ENCODE measurements at regions not wholly inside any gene's neighbourhood (a gene's known extent, or its start where the extent isn't known, plus 50 kb on each side); places are given as distances from the start of the nearest gene placed in this dataset.

DNA sequence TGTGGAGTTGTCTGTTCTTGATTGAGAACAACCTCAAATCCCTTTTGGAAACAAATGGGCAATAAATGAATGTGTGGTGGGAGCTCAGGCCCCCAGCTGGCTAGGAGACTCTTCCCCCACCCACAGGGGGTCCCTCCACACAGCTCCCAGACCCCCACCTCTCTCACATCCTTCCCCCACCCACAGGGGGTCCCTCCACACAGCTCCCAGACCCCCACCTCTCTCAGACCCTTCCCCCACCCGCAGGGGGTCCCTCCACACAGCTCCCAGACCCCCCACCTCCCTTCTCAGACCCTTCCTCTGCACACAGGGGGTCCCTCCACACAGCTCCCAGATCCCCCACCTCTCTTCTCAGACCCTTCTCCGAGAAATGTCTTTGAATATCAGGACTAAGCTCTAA is 79.0 kb upstream of the CTDP1 start:
- TF ChIP-seq, protein P1, sequence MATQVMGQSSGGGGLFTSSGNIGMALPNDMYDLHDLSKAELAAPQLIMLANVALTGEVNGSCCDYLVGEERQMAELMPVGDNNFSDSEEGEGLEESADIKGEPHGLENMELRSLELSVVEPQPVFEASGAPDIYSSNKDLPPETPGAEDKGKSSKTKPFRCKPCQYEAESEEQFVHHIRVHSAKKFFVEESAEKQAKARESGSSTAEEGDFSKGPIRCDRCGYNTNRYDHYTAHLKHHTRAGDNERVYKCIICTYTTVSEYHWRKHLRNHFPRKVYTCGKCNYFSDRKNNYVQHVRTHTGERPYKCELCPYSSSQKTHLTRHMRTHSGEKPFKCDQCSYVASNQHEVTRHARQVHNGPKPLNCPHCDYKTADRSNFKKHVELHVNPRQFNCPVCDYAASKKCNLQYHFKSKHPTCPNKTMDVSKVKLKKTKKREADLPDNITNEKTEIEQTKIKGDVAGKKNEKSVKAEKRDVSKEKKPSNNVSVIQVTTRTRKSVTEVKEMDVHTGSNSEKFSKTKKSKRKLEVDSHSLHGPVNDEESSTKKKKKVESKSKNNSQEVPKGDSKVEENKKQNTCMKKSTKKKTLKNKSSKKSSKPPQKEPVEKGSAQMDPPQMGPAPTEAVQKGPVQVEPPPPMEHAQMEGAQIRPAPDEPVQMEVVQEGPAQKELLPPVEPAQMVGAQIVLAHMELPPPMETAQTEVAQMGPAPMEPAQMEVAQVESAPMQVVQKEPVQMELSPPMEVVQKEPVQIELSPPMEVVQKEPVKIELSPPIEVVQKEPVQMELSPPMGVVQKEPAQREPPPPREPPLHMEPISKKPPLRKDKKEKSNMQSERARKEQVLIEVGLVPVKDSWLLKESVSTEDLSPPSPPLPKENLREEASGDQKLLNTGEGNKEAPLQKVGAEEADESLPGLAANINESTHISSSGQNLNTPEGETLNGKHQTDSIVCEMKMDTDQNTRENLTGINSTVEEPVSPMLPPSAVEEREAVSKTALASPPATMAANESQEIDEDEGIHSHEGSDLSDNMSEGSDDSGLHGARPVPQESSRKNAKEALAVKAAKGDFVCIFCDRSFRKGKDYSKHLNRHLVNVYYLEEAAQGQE (IDR thresholded peaks at IDR 0.05; ENCODE audit: low read depth) = no peak
- TF ChIP-seq CREB1 (IDR thresholded peaks at IDR 0.05; ENCODE audit: low read depth) = no peak
- TF ChIP-seq, protein P2, sequence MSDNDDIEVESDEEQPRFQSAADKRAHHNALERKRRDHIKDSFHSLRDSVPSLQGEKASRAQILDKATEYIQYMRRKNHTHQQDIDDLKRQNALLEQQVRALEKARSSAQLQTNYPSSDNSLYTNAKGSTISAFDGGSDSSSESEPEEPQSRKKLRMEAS (IDR thresholded peaks at IDR 0.05) = no peak
- TF ChIP-seq FOXM1 (IDR thresholded peaks at IDR 0.05; ENCODE audit: borderline replicate concordance, low read depth) = no peak
- TF ChIP-seq RAD21 (IDR thresholded peaks at IDR 0.05; ENCODE audit: low read depth) = no peak
- TF ChIP-seq TCF12 (IDR thresholded peaks at IDR 0.05; ENCODE audit: low read depth) = no peak

DNA sequence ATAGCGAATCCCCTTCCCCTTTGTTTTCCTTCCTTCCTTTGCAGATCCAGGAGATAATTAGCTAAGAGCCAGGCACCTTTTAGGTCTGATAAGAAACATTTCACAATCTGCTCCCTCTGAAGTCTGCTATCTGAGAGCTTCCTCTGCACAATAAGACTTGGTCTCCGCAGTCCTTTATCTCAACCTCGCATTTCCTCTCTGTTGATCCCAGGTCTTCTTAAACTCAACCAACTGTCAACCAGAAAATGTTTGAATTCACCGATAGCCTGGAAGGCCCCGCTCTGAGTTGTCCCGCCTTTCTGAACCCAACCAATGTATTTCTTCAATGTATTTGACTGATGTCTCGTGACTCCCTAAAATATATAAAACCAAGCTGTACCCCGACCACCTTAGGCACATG is 78.4 kb upstream of the CTDP1 start:
- TF ChIP-seq TEAD4 (IDR thresholded peaks at IDR 0.05) = no peak
- TF ChIP-seq ZBTB7A (IDR thresholded peaks at IDR 0.05; ENCODE audit: low read depth) = no peak
- no peak for TF ChIP-seq EP300 (IDR thresholded peaks at IDR 0.05; ENCODE audit: borderline replicate concordance)
- TF ChIP-seq, protein P2 (IDR thresholded peaks at IDR 0.05) = no peak
- no peak for TF ChIP-seq EGR1 (IDR thresholded peaks at IDR 0.05)
- TF ChIP-seq CEBPB (IDR thresholded peaks at IDR 0.05) = no peak
- TF ChIP-seq RAD21 (IDR thresholded peaks at IDR 0.05; ENCODE audit: low read depth) = no peak
- no peak for TF ChIP-seq NFIC (IDR thresholded peaks at IDR 0.05)
- no peak for TF ChIP-seq YY1 (IDR thresholded peaks at IDR 0.05; ENCODE audit: low read depth)
- TF ChIP-seq FOXM1 (IDR thresholded peaks at IDR 0.05; ENCODE audit: borderline replicate concordance, low read depth) = no peak
- no peak for TF ChIP-seq CREB1 (IDR thresholded peaks at IDR 0.05; ENCODE audit: low read depth)
- TF ChIP-seq, protein P1 (IDR thresholded peaks at IDR 0.05; ENCODE audit: low read depth) = no peak
- no peak for TF ChIP-seq TAF1 (IDR thresholded peaks at IDR 0.05; ENCODE audit: low read depth)
- TF ChIP-seq, protein P3, sequence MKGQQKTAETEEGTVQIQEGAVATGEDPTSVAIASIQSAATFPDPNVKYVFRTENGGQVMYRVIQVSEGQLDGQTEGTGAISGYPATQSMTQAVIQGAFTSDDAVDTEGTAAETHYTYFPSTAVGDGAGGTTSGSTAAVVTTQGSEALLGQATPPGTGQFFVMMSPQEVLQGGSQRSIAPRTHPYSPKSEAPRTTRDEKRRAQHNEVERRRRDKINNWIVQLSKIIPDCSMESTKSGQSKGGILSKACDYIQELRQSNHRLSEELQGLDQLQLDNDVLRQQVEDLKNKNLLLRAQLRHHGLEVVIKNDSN (IDR thresholded peaks at IDR 0.05) = no peak
- TF ChIP-seq TCF12 (IDR thresholded peaks at IDR 0.05; ENCODE audit: low read depth) = no peak

DNA sequence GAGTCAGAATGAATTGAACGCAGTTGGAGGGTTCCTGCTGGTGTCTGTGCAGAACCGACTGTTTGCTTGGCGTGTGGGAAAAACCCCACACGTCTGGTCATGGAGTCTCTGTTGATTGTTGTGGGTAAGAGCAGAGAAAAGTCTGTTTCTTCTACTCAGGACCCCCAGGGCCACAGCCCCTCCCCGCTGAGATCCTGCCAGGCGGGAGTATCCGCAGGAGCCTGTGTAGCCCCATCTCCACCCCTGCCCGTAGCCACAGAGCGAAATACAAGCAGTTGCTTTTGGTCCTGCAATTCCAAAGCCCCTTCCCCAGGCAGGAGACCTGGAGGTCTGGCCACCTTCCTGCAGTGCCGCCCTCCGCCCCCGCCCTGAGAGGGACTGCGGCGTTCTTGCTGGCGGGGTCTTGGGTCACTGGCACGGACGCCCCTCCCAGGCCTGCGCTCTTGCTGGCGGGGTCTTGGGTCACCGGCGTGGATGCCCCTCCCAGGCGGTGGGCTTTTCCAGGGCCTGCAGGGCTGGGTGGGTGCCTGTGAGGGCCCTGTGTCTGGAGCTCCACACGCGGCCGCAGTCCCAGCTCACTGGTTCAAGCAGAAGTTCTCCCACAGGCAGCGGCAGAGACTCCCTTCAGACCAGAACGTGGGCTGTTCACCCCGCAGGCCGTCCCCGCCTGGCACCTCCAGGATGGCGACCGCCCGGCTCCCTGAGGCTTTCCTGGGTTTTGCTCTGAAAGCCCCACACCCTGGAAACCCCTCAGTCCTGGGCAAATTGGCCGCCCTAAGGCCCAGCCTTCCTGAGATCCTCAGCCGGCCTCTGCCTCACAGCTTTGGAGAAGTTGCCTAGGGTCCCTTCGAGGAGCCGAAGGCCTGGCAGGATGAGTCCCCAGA is 76.0 kb upstream of the CTDP1 start:
- TF ChIP-seq, protein P2 (IDR thresholded peaks at IDR 0.05) = no peak
- no peak for TF ChIP-seq EGR1 (IDR thresholded peaks at IDR 0.05)
- no peak for TF ChIP-seq EP300 (IDR thresholded peaks at IDR 0.05; ENCODE audit: borderline replicate concordance)
- no peak for TF ChIP-seq FOXM1 (IDR thresholded peaks at IDR 0.05; ENCODE audit: borderline replicate concordance, low read depth)
- no peak for TF ChIP-seq ZBTB7A (IDR thresholded peaks at IDR 0.05; ENCODE audit: low read depth)
- no peak for TF ChIP-seq CEBPB (IDR thresholded peaks at IDR 0.05)
- TF ChIP-seq, protein P3 (IDR thresholded peaks at IDR 0.05) = no peak
- no peak for TF ChIP-seq NFIC (IDR thresholded peaks at IDR 0.05)
- TF ChIP-seq, protein P1 (IDR thresholded peaks at IDR 0.05; ENCODE audit: low read depth) = no peak

DNA sequence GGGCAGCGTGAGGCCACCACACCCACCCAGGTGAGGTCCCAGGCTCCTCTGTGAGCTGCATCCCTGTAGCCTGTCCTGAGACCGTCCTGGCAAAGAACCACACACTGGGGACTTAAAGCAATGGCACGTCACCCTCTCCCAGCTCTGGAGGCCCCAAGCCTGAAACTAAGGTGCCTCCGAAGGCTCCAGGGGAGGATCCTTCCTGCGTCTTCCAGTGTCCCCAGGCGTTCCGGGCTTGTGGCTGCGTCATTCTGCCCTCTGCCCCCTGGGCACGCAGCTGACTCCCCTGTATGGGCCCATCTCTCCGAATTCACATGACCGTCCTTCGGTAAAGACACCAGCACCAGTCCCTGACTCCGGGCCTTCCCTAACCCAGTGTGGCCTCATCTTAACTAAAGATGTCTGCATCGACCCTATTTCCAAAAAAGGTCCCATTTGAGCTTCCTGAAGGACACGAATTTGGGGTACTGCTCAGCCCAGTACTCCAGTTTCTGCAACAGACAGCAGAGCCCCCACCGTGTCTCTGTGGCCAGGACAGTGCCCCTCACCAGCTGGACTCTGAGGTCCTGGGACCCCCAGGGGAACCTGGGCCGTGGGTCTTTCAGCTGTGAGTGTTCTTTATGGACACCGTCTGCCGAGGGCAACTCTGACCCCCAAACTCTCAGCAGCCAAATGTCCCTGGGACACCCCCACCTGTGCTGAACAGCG is 75.2 kb upstream of the CTDP1 start:
- no peak for TF ChIP-seq EP300 (IDR thresholded peaks at IDR 0.05; ENCODE audit: borderline replicate concordance)
- no peak for TF ChIP-seq TEAD4 (IDR thresholded peaks at IDR 0.05)
- no peak for TF ChIP-seq NFIC (IDR thresholded peaks at IDR 0.05)
- TF ChIP-seq, protein P2 (IDR thresholded peaks at IDR 0.05) = no peak
- no peak for TF ChIP-seq CREB1 (IDR thresholded peaks at IDR 0.05; ENCODE audit: low read depth)
- no peak for TF ChIP-seq ZBTB7A (IDR thresholded peaks at IDR 0.05; ENCODE audit: low read depth)
- no peak for TF ChIP-seq TAF1 (IDR thresholded peaks at IDR 0.05; ENCODE audit: low read depth)
- no peak for TF ChIP-seq FOXM1 (IDR thresholded peaks at IDR 0.05; ENCODE audit: borderline replicate concordance, low read depth)
- no peak for TF ChIP-seq CEBPB (IDR thresholded peaks at IDR 0.05)
- TF ChIP-seq RAD21 (IDR thresholded peaks at IDR 0.05; ENCODE audit: low read depth) = no peak
- no peak for TF ChIP-seq YY1 (IDR thresholded peaks at IDR 0.05; ENCODE audit: low read depth)
- TF ChIP-seq, protein P3 (IDR thresholded peaks at IDR 0.05) = no peak
- TF ChIP-seq, protein P1 (IDR thresholded peaks at IDR 0.05; ENCODE audit: low read depth) = no peak
- TF ChIP-seq TCF12 (IDR thresholded peaks at IDR 0.05; ENCODE audit: low read depth) = no peak
- TF ChIP-seq EGR1 (IDR thresholded peaks at IDR 0.05) = no peak

Data from Ishikawa (cell line).